H9 (cell line): ENCODE measurements at regions not wholly inside any gene's neighbourhood (a gene's known extent, or its start where the extent isn't known, plus 50 kb on each side); places are given as distances from the start of the nearest gene placed in this dataset.

Experiments
- DNase-seq: peaks from one replicate; pipeline ENCODE4 v3.0.0-alpha.2; 2017
- H2AFZ ChIP-seq: one replicate; pipeline ENCODE4 v1.6.1; 2013; ENCODE audit warnings: mild to moderate bottlenecking, low read length, control low read depth, moderate library complexity
- H2AK5ac ChIP-seq: 2 replicates; pipeline ENCODE4 v1.6.1; 2013; ENCODE audit warnings: low read length, control low read depth, mixed read lengths; ENCODE audit not compliant: insufficient read length
- H2BK120ac ChIP-seq: one replicate; pipeline ENCODE4 v1.6.1; 2013; ENCODE audit warnings: low read depth, mild to moderate bottlenecking, low read length, control low read depth, inconsistent platforms; ENCODE audit not compliant: poor library complexity, severe bottlenecking
- H2BK12ac ChIP-seq: 2 replicates; pipeline ENCODE4 v1.6.1; 2013; ENCODE audit warnings: low read length, control low read depth, mixed read lengths, low read depth; ENCODE audit not compliant: insufficient read length
- H2BK15ac ChIP-seq: 2 replicates; pipeline ENCODE4 v1.6.1; 2013; ENCODE audit warnings: low read depth, low read length, control low read depth
- H2BK20ac ChIP-seq: one replicate; pipeline ENCODE4 v1.6.1; 2013; ENCODE audit warnings: low read depth, mild to moderate bottlenecking, low read length, control low read depth, inconsistent platforms; ENCODE audit not compliant: poor library complexity, severe bottlenecking
- H2BK5ac ChIP-seq: 2 replicates; pipeline ENCODE4 v1.6.1; 2013; ENCODE audit warnings: low read length, control low read depth, mixed read lengths; ENCODE audit not compliant: insufficient read length
- H3K14ac ChIP-seq: 2 replicates; pipeline ENCODE4 v1.6.1; 2013; ENCODE audit warnings: low read length, control low read depth; ENCODE audit not compliant: insufficient read depth
- H3K18ac ChIP-seq: 2 replicates; pipeline ENCODE4 v1.6.1; 2013; ENCODE audit warnings: low read depth, mild to moderate bottlenecking, mixed read lengths, low read length, control low read depth; ENCODE audit not compliant: insufficient read length
- H3K23ac ChIP-seq: 2 replicates; pipeline ENCODE4 v1.6.1; 2013; ENCODE audit warnings: low read length, control low read depth, mixed read lengths, low read depth; ENCODE audit not compliant: insufficient read length
- H3K23me2 ChIP-seq: 2 replicates; pipeline ENCODE4 v1.6.1; 2013; ENCODE audit warnings: low read depth, mild to moderate bottlenecking, mixed read lengths, low read length, control low read depth; ENCODE audit not compliant: insufficient read length, poor library complexity, severe bottlenecking
- H3K27ac ChIP-seq: 2 replicates; pipeline ENCODE4 v1.5.1; 2013; ENCODE audit warnings: low read length, control low read depth, mixed read lengths, low read depth; ENCODE audit not compliant: insufficient read length
- H3K27me3 ChIP-seq: 2 replicates; pipeline ENCODE4 v1.6.1; 2013; ENCODE audit warnings: low read length, control low read depth, inconsistent platforms; ENCODE audit not compliant: insufficient read depth
- H3K4ac ChIP-seq: 2 replicates; pipeline ENCODE4 v1.6.1; 2013; ENCODE audit warnings: low read depth, mild to moderate bottlenecking, control low read depth, inconsistent platforms, low read length, moderate library complexity
- H3K4me1 ChIP-seq: 2 replicates; pipeline ENCODE4 v1.6.1; 2013; ENCODE audit warnings: low read length, control low read depth, inconsistent platforms; ENCODE audit not compliant: insufficient read depth
- H3K4me2 ChIP-seq: 2 replicates; pipeline ENCODE4 v1.6.1; 2013; ENCODE audit warnings: low read length, control low read depth, mixed read lengths; ENCODE audit not compliant: insufficient read length, insufficient read depth
- H3K56ac ChIP-seq: 2 replicates; pipeline ENCODE4 v1.6.1; 2013; ENCODE audit warnings: low read depth, mild to moderate bottlenecking, mixed read lengths, low read length, control low read depth; ENCODE audit not compliant: insufficient read length
- H3K79me1 ChIP-seq: 2 replicates; pipeline ENCODE4 v1.6.1; 2013; ENCODE audit warnings: low read depth, mild to moderate bottlenecking, moderate library complexity, low read length, control low read depth, inconsistent platforms; ENCODE audit not compliant: insufficient read depth, poor library complexity, severe bottlenecking
- H3K79me2 ChIP-seq: 2 replicates; pipeline ENCODE4 v1.6.1; 2013; ENCODE audit warnings: low read length, control low read depth, inconsistent platforms; ENCODE audit not compliant: insufficient read depth
- H3K9ac ChIP-seq: 2 replicates; pipeline ENCODE4 v1.6.1; 2013; ENCODE audit warnings: low read length, control low read depth, mixed read lengths; ENCODE audit not compliant: insufficient read length; ENCODE audit errors: extremely low read depth
- H3K9me3 ChIP-seq: one replicate; pipeline ENCODE4 v1.6.1; 2013; ENCODE audit warnings: low read depth, low read length, inconsistent platforms; ENCODE audit not compliant: control insufficient read depth
- H3T11ph ChIP-seq: one replicate; pipeline ENCODE4 v1.6.1; 2013; ENCODE audit warnings: mild to moderate bottlenecking, low read length, control low read depth, inconsistent platforms
- H4K20me1 ChIP-seq: one replicate; pipeline ENCODE4 v1.6.1; 2013; ENCODE audit not compliant: control insufficient read depth, insufficient read length, insufficient read depth
- H4K5ac ChIP-seq: 2 replicates; pipeline ENCODE4 v1.6.1; 2013; ENCODE audit warnings: low read depth, mild to moderate bottlenecking, mixed read lengths, low read length, control low read depth; ENCODE audit not compliant: insufficient read length
- H4K8ac ChIP-seq: replicated peaks from 2 replicates; pipeline ENCODE4 v1.6.1; 2013; ENCODE audit warnings: low read length, control low read depth, mixed read lengths, low read depth; ENCODE audit not compliant: insufficient read length
- H4K91ac ChIP-seq: 2 replicates; pipeline ENCODE4 v1.6.1; 2013; ENCODE audit warnings: low read depth, mild to moderate bottlenecking, moderate library complexity, mixed read lengths, low read length, control low read depth; ENCODE audit not compliant: insufficient read length
- H3K27ac Mint-ChIP-seq, 3 experiments: 2 replicates in 2 of 3; 3 replicates in 1 of 3; pipeline ENCODE4 v1.8.0; 2020 to 2021; ENCODE audit warnings: mixed read lengths in 3 of 3, mild to moderate bottlenecking in 1 of 3, moderate library complexity in 1 of 3
- H3K27me3 Mint-ChIP-seq: 2 replicates; pipeline ENCODE4 v1.8.0; 2021; ENCODE audit warnings: low read depth, mild to moderate bottlenecking, moderate library complexity, mixed read lengths
- H3K36me3 Mint-ChIP-seq, 3 experiments: 2 replicates in 2 of 3; 3 replicates in 1 of 3; pipeline ENCODE4 v1.8.0; 2020 to 2021; ENCODE audit warnings: low read depth in 3 of 3, mixed read lengths in 3 of 3; ENCODE audit not compliant: insufficient read depth in 1 of 3
- H3K4me1 Mint-ChIP-seq, 2 experiments: 2 replicates each; pipeline ENCODE4 v1.8.0; 2020; ENCODE audit warnings: mixed read lengths in 2 of 2
- H3K4me3 Mint-ChIP-seq, 2 experiments: 2 replicates in 1 of 2; 3 replicates in 1 of 2; pipeline ENCODE4 v1.8.0; 2020 to 2021; ENCODE audit warnings: mild to moderate bottlenecking in 2 of 2, mixed read lengths in 2 of 2, moderate library complexity in 1 of 2
- H3K9me3 Mint-ChIP-seq, 2 experiments: 2 replicates in 1 of 2; 3 replicates in 1 of 2; pipeline ENCODE4 v1.8.0; 2020; ENCODE audit warnings: mild to moderate bottlenecking in 2 of 2, mixed read lengths in 2 of 2, moderate library complexity in 1 of 2
- WGBS: extraction: QIAGEN DNeasy Blood & Tissue Kit; methylation state at CpG from one replicate; pipeline ENCODE4 v1.1.7; 2013; ENCODE audit warnings: missing lambda C conversion rate, low lambda C conversion rate, mixed read lengths; ENCODE audit not compliant: insufficient read length; ENCODE audit errors: extremely low coverage; 5-methylcytosine and 5-hydroxymethylcytosine counted together
- TF ChIP-seq, protein P1 (sequence below): fragments of 200-600 bp; sonication (generic); conservative IDR thresholded peaks from 3 replicates; pipeline ENCODE4 v1.8.0; 2021; ENCODE audit warnings: antibody characterized with exemption, mild to moderate bottlenecking

DNA sequence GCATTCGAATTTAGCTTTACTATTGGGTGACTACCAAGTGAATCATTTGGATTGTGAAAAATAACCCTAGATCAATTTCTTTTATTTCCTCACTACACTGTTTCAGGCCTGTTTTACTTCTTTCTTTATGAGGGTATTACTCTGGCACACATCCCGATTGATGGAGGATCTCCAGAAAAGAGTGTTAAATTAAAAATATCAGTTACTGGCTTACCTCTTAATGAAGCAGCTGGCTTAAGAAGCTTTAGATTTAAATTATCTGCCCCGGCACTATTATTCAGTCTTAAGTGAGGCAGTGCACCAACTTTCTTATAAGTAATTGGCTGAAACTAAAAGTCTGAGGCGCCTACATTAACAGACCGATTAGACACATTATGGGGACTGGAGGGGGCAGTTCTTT, 1097.4 kb downstream of the TTLL7 start:
- Mint-ChIP-seq H3K9me3 (no peaks in the 10 kb centered on the region), H3K4me1 (no peaks in the 10 kb centered on the region), H3K36me3 (no peaks in the 10 kb centered on the region), H3K27ac (no peak overlapping the region), H3K4me3 (no peak overlapping the region), H3K27me3 (no peaks in the 10 kb centered on the region)
- Histone ChIP-seq H3K27ac (no peak overlapping the region), H2BK15ac (no peak overlapping the region), H3K4me2 (no peak overlapping the region), H2BK120ac (no peak overlapping the region), H4K91ac (no peak overlapping the region), H2AFZ (no peak overlapping the region), H4K5ac (no peak overlapping the region), H3K9me3 (no peaks in the 10 kb centered on the region), H3K9ac (no peak overlapping the region), H3K23ac (no peak overlapping the region), H3K56ac (no peak overlapping the region), H3K4ac (no peak overlapping the region), H3K18ac (no peak overlapping the region), H2BK12ac (no peak overlapping the region), H3T11ph (no peak overlapping the region), H3K23me2 (no peaks in the 10 kb centered on the region), H4K8ac (no peak overlapping the region), H2BK5ac (no peak overlapping the region), H2AK5ac (no peak overlapping the region), H3K79me1 (no peaks in the 10 kb centered on the region), H3K79me2 (no peaks in the 10 kb centered on the region), H3K27me3 (no peaks in the 10 kb centered on the region), H3K14ac (no peak overlapping the region), H4K20me1 (no peaks in the 10 kb centered on the region), H3K4me1 (no peaks in the 10 kb centered on the region), H2BK20ac (no peak overlapping the region)
- no CpG with 5 or more reads among the region's 5 CpGs for WGBS
- no peak for DNase-seq
- TF ChIP-seq, protein P1, sequence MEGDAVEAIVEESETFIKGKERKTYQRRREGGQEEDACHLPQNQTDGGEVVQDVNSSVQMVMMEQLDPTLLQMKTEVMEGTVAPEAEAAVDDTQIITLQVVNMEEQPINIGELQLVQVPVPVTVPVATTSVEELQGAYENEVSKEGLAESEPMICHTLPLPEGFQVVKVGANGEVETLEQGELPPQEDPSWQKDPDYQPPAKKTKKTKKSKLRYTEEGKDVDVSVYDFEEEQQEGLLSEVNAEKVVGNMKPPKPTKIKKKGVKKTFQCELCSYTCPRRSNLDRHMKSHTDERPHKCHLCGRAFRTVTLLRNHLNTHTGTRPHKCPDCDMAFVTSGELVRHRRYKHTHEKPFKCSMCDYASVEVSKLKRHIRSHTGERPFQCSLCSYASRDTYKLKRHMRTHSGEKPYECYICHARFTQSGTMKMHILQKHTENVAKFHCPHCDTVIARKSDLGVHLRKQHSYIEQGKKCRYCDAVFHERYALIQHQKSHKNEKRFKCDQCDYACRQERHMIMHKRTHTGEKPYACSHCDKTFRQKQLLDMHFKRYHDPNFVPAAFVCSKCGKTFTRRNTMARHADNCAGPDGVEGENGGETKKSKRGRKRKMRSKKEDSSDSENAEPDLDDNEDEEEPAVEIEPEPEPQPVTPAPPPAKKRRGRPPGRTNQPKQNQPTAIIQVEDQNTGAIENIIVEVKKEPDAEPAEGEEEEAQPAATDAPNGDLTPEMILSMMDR: no peak
